ENCODE measurements at regions not wholly inside any gene's neighbourhood (a gene's known extent, or its start where the extent isn't known, plus 50 kb on each side); places are given as distances from the start of the nearest gene placed in this dataset.
"Not testable (repeated sequence)": the region's sequence is repeated elsewhere in the genome, so short reads cannot be mapped to it uniquely, and the experiment has no call there.

DNA sequence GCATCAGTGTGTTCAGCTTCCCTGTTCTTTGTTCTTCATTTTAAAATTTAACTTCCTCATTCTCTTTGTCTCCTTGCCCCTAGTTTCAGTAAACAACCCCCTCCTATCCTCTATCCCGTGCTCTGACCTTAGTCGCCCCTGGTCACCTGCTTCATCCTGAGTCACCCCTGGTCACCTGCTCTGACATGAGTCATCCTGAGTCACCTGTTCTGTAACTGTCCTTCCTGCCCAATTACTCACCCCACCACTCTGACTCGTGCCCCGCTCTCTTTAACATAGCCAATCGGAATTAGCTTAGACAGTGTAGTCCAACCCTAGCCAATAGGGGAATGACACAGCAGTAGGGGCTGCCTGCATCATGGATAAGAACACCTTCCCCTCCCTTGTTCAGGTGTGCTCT lies 65.6 kb upstream of the MRGPRE start:
- not testable (repeated sequence) for TF ChIP-seq POLR2A (IDR thresholded peaks at IDR 0.05; ENCODE audit: control extremely low read depth in 1 of 2, low read depth in 2 of 2, low read length in 2 of 2); EZH2 (IDR thresholded peaks at IDR 0.05; ENCODE audit: low read depth, low read length, severe bottlenecking); RXRA (IDR thresholded peaks at IDR 0.05; ENCODE audit: insufficient read depth, low read depth, low read length); HDAC2 (IDR thresholded peaks at IDR 0.05; ENCODE audit: borderline replicate concordance in 1 of 2, low read depth in 2 of 2, low read length in 2 of 2); CTCF (IDR thresholded peaks at IDR 0.05; ENCODE audit: control extremely low read depth in 1 of 3, insufficient read depth in 1 of 3, low read depth in 1 of 3, low read length in 3 of 3); SIN3A (conservative IDR thresholded peaks at IDR 0.05 in 1 of 2, IDR thresholded peaks at IDR 0.05 in 1 of 2; ENCODE audit: low read depth in 1 of 2, low read length in 2 of 2); JUN (IDR thresholded peaks at IDR 0.05; ENCODE audit: low read depth, low read length); USF2 (IDR thresholded peaks at IDR 0.05; ENCODE audit: low read length); CEBPB (IDR thresholded peaks at IDR 0.05; ENCODE audit: low read depth, low read length); TAF1 (IDR thresholded peaks at IDR 0.05; ENCODE audit: low read depth, low read length)

Measured in H1 (cell line).